Type B pancreatic cell (in vitro differentiated cells): ENCODE measurements at regions not wholly inside any gene's neighbourhood (a gene's known extent, or its start where the extent isn't known, plus 50 kb on each side); places are given as distances from the start of the nearest gene placed in this dataset.

Experiments
- DNase-seq: peaks from one replicate; pipeline ENCODE4 v3.0.0; 2021; ENCODE audit warnings: mixed read lengths; ENCODE audit not compliant: unreplicated experiment; ENCODE audit errors: extremely low spot score
- H3K27ac Mint-ChIP-seq: 2 replicates; pipeline ENCODE4 v1.8.0; 2021; ENCODE audit warnings: mild to moderate bottlenecking, mixed read lengths
- H3K27me3 Mint-ChIP-seq: 2 replicates; pipeline ENCODE4 v1.8.0; 2021; ENCODE audit warnings: mixed read lengths
- H3K36me3 Mint-ChIP-seq: 2 replicates; pipeline ENCODE4 v1.8.0; 2021; ENCODE audit warnings: mixed read lengths
- H3K4me1 Mint-ChIP-seq: one replicate; pipeline ENCODE4 v1.8.0; 2021; ENCODE audit warnings: mixed read lengths; ENCODE audit not compliant: unreplicated experiment
- H3K4me3 Mint-ChIP-seq: 2 replicates; pipeline ENCODE4 v1.8.0; 2021; ENCODE audit warnings: mild to moderate bottlenecking, mixed read lengths
- H3K9me3 Mint-ChIP-seq: 2 replicates; pipeline ENCODE4 v1.8.0; 2021; ENCODE audit warnings: mixed read lengths
- CTCF ChIP-seq: fragments of 200-600 bp; sonication (generic); conservative IDR thresholded peaks from 2 replicates; pipeline ENCODE4 v1.5.0; 2021; ENCODE audit warnings: antibody characterized with exemption, mild to moderate bottlenecking

- Mint-ChIP-seq H3K27me3 (no peaks in the 10 kb centered on the region), H3K27ac (no peak overlapping the region), H3K36me3 (no peaks in the 10 kb centered on the region), H3K9me3 (no peaks in the 10 kb centered on the region), H3K4me3 (no peak overlapping the region), H3K4me1 (no peaks in the 10 kb centered on the region)
- no peak for DNase-seq
- TF ChIP-seq CTCF = no peak
These were observed 161.3 kb upstream of the REG3G start for GRCh38 chr2:78864205-78864604.

- DNase-seq = no peak
These were observed 159.8 kb upstream of the REG3G start for GRCh38 chr2:78865667-78866066.

GRCh38 chr2:78870343-78870967 lies 155.0 kb upstream of the REG3G start:
- Mint-ChIP-seq H3K27ac (no peak overlapping the region), H3K9me3 (no peaks in the 10 kb centered on the region), H3K27me3 (no peaks in the 10 kb centered on the region), H3K4me1 (peaks cover 4% of the 10 kb centered on the region), H3K4me3 (no peak overlapping the region), H3K36me3 (no peaks in the 10 kb centered on the region)
- TF ChIP-seq CTCF = no peak
- no peak for DNase-seq

More at GRCh38 chr2:78865667-78866066, 159.8 kb upstream of the REG3G start:
- H3K27me3 Mint-ChIP-seq = no peaks in the 10 kb centered on the region
- no peaks in the 10 kb centered on the region for H3K36me3 Mint-ChIP-seq
- no peak for TF ChIP-seq CTCF
- H3K27ac Mint-ChIP-seq = no peak overlapping the region
- H3K4me1 Mint-ChIP-seq = peaks cover under 1% of the 10 kb centered on the region
- H3K9me3 Mint-ChIP-seq = no peaks in the 10 kb centered on the region
- H3K4me3 Mint-ChIP-seq = no peak overlapping the region

GRCh38 chr2:78873526-78873925 lies 152.0 kb upstream of the REG3G start:
- H3K27me3 Mint-ChIP-seq = no peaks in the 10 kb centered on the region
- H3K4me3 Mint-ChIP-seq = no peak overlapping the region
- peaks cover 4% of the 10 kb centered on the region for H3K4me1 Mint-ChIP-seq
- TF ChIP-seq CTCF = no peak
- no peak for DNase-seq
- H3K9me3 Mint-ChIP-seq = no peaks in the 10 kb centered on the region
- no peaks in the 10 kb centered on the region for H3K36me3 Mint-ChIP-seq
- no peak overlapping the region for H3K27ac Mint-ChIP-seq

GRCh38 chr2:78876316-78876688 lies 149.2 kb upstream of the REG3G start:
- no peak overlapping the region for H3K27ac Mint-ChIP-seq
- no peak for TF ChIP-seq CTCF
- no peaks in the 10 kb centered on the region for H3K27me3 Mint-ChIP-seq
- H3K36me3 Mint-ChIP-seq = no peaks in the 10 kb centered on the region
- H3K9me3 Mint-ChIP-seq = no peaks in the 10 kb centered on the region
- no peak for DNase-seq
- H3K4me3 Mint-ChIP-seq = no peak overlapping the region
- peaks cover 8% of the 10 kb centered on the region for H3K4me1 Mint-ChIP-seq

- H3K9me3 Mint-ChIP-seq = no peaks in the 10 kb centered on the region
- no peak for TF ChIP-seq CTCF
These were observed 138.1 kb upstream of the REG3G start for GRCh38 chr2:78887446-78887845.

More at GRCh38 chr2:78887446-78887845, 138.1 kb upstream of the REG3G start:
- Mint-ChIP-seq H3K27ac (no peak overlapping the region), H3K4me3 (no peak overlapping the region), H3K36me3 (no peaks in the 10 kb centered on the region), H3K4me1 (no peaks in the 10 kb centered on the region), H3K27me3 (no peaks in the 10 kb centered on the region)
- no peak for DNase-seq
